Activated B cell treated with CpG ODN at 0.5 μM for 24 hours (primary cell): ENCODE measurements at regions not wholly inside any gene's neighbourhood (a gene's known extent, or its start where the extent isn't known, plus 50 kb on each side); places are given as distances from the start of the nearest gene placed in this dataset.

Experiments
- ATAC-seq: fragments of 200-7000 bp; cut with Tn5 transposase; one replicate; pipeline ENCODE4 v1.10.0; 2021; ENCODE audit warnings: low read depth, mild to moderate bottlenecking, moderate library complexity
- CTCF ChIA-PET: fragments of 350-600 bp; sonication (Branson Sonifier 250); formaldehyde crosslinking; loops from one replicate; lab custom pipeline; 2021; ENCODE audit warnings: antibody characterized with exemption; lab: Charles Lee
- POLR2A ChIA-PET: fragments of 350-600 bp; sonication (Branson Sonifier 250); formaldehyde crosslinking; loops from one replicate; lab custom pipeline; 2021; ENCODE audit warnings: antibody characterized with exemption; lab: Charles Lee
- DNase-seq: peaks from one replicate; pipeline ENCODE4 v3.0.0; 2022
- H3K27ac Mint-ChIP-seq: one replicate; pipeline ENCODE4 v1.8.0; 2020; ENCODE audit warnings: mixed read lengths
- H3K27me3 Mint-ChIP-seq: one replicate; pipeline ENCODE4 v1.8.0; 2021; ENCODE audit warnings: mixed read lengths
- H3K36me3 Mint-ChIP-seq: one replicate; pipeline ENCODE4 v1.8.0; 2021; ENCODE audit warnings: low read depth, mixed read lengths
- H3K4me1 Mint-ChIP-seq: one replicate; pipeline ENCODE4 v1.8.0; 2021; ENCODE audit warnings: mixed read lengths
- H3K4me3 Mint-ChIP-seq: one replicate; pipeline ENCODE4 v1.8.0; 2020; ENCODE audit warnings: mild to moderate bottlenecking, mixed read lengths
- H3K9me3 Mint-ChIP-seq: one replicate; pipeline ENCODE4 v1.8.0; 2020; ENCODE audit warnings: mixed read lengths
- intact Hi-C: fragments of 100-400 bp; cut with micrococcal nuclease; formaldehyde crosslinking; loops from one replicate; pipeline ENCODE4 v1.15.1; 2024
- TF ChIP-seq, protein P1 (sequence below): fragments of 200-600 bp; IDR thresholded peaks from one replicate; pipeline ENCODE4 v1.8.0; 2022; ENCODE audit warnings: antibody characterized with exemption, mild to moderate bottlenecking

DNA sequence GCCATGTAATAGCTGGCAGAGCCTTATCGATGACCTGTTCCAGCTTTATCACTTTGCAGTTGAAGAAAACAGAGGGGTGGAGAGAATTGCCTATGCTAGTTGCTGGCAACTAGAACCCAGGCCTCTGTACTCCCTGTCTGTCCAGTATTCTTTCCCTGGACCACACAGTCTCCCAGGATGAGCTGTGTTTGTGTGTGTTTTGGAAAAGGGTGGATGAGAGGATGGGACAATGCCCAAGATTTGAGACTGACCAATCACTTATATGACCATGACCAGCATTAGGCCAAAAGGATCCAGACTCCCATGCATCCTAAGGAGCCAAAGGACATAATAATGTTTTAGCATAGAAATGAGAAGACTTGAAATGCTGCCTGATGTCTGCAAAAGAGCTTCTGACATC, 102.6 kb downstream of the CD200R1L start:
- no peak overlapping the region for H3K4me3 Mint-ChIP-seq
- H3K27ac Mint-ChIP-seq: no peak overlapping the region
- no peaks in the 10 kb centered on the region for H3K36me3 Mint-ChIP-seq
- ChIA-PET POLR2A (interaction anchor here (0.7 kb wide), 1 partner anchor 224 kb away, joined by 5 read pairs; no protein-coding TSS in a partner anchor), CTCF (interaction anchor here (4.9 kb wide), 1 partner anchor 9 kb away, joined by 39 read pairs; no protein-coding TSS in a partner anchor)
- ATAC-seq (no peak), DNase-seq (no peak)
- no peaks in the 10 kb centered on the region for H3K9me3 Mint-ChIP-seq
- no peaks in the 10 kb centered on the region for H3K27me3 Mint-ChIP-seq
- intact Hi-C loops: no loop called here
- H3K4me1 Mint-ChIP-seq: peaks cover 23% of the 10 kb centered on the region
- TF ChIP-seq, protein P1, sequence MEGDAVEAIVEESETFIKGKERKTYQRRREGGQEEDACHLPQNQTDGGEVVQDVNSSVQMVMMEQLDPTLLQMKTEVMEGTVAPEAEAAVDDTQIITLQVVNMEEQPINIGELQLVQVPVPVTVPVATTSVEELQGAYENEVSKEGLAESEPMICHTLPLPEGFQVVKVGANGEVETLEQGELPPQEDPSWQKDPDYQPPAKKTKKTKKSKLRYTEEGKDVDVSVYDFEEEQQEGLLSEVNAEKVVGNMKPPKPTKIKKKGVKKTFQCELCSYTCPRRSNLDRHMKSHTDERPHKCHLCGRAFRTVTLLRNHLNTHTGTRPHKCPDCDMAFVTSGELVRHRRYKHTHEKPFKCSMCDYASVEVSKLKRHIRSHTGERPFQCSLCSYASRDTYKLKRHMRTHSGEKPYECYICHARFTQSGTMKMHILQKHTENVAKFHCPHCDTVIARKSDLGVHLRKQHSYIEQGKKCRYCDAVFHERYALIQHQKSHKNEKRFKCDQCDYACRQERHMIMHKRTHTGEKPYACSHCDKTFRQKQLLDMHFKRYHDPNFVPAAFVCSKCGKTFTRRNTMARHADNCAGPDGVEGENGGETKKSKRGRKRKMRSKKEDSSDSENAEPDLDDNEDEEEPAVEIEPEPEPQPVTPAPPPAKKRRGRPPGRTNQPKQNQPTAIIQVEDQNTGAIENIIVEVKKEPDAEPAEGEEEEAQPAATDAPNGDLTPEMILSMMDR: no peak

DNA sequence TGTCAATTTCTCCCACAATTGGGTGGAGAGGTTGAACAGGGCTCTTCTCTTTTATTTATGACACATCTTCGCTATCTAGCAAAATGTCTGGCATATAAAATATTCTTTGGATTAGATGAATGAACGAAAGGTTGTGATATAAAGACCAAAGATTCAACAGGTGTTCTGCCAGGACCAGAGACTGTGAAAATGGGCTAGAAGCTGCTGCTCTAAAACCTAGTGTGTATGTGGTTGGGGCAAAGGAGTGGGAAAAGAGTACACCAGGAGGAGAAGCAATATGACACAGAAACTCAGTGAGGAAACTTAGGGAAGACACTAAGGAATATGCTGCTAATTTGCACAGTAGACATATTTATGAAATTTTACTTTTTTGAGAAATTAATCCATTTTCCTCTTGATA, 102.0 kb upstream of the CCDC80 start:
- H3K36me3 Mint-ChIP-seq: no peaks in the 10 kb centered on the region
- peaks cover 20% of the 10 kb centered on the region for H3K4me1 Mint-ChIP-seq
- intact Hi-C loops: no loop called here
- TF ChIP-seq, protein P1: no peak
- no peak overlapping the region for H3K4me3 Mint-ChIP-seq
- POLR2A ChIA-PET: no interaction called here
- CTCF ChIA-PET: no interaction called here
- H3K27me3 Mint-ChIP-seq: no peaks in the 10 kb centered on the region
- H3K9me3 Mint-ChIP-seq: no peaks in the 10 kb centered on the region
- no peak for ATAC-seq
- no peak for DNase-seq
- no peak overlapping the region for H3K27ac Mint-ChIP-seq

DNA sequence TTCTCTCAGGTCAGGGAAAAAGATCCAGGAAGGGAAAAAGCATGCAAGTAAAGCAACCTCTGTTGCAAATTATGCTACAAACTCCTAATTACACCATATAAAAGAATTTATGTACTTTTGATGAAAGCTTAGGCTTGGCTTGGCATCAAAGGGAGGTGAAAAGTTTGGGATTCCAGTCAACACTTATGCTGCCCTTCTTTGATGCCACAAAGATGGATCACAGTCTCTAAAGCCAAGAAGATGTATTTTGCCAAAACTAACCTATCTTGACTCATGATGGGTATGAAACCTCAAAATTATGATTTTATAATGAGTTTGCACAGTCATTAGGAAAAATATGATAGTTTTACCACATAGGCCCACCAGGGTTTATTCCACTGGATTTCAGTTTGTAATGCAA, 101.0 kb upstream of the CCDC80 start:
- ATAC-seq: no peak
- no peak for DNase-seq
- peaks cover 17% of the 10 kb centered on the region for H3K4me1 Mint-ChIP-seq
- no peaks in the 10 kb centered on the region for H3K9me3 Mint-ChIP-seq
- no peak overlapping the region for H3K27ac Mint-ChIP-seq
- ChIA-PET POLR2A (no interaction called here), CTCF (no interaction called here)
- no peaks in the 10 kb centered on the region for H3K36me3 Mint-ChIP-seq
- TF ChIP-seq, protein P1: no peak
- H3K27me3 Mint-ChIP-seq: no peaks in the 10 kb centered on the region
- intact Hi-C loops: no loop called here
- no peak overlapping the region for H3K4me3 Mint-ChIP-seq

DNA sequence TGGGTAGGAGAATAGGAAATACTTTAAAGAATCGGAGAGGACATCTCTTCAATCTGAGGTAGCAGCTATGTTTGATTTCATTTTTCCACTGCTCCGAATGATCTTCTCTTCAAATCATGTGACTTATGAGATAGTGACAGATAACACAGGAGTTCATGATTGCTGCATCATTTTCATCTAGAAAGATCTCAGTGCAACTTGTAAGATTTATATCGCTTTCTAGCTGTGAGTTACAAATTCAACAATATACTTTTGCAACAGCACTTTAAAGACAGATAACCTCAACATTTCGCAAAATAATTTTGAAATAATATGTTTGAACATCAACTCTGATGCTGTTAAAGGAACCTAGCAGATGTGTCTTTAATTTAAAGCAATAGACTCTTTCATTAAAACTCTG, 99.9 kb upstream of the CCDC80 start:
- TF ChIP-seq, protein P1: no peak
- Mint-ChIP-seq H3K27ac (no peak overlapping the region), H3K4me3 (no peak overlapping the region), H3K9me3 (no peaks in the 10 kb centered on the region), H3K27me3 (no peaks in the 10 kb centered on the region), H3K4me1 (peaks cover 26% of the 10 kb centered on the region), H3K36me3 (no peaks in the 10 kb centered on the region)
- ChIA-PET CTCF (interaction anchor here (2.1 to 8.4 kb wide), 2 partner anchors 98 to 238 kb away, joined by 6 to 159 read pairs; no protein-coding TSS in a partner anchor), POLR2A (no interaction called here)
- no peak for ATAC-seq
- no peak for DNase-seq
- intact Hi-C loops: no loop called here

DNA sequence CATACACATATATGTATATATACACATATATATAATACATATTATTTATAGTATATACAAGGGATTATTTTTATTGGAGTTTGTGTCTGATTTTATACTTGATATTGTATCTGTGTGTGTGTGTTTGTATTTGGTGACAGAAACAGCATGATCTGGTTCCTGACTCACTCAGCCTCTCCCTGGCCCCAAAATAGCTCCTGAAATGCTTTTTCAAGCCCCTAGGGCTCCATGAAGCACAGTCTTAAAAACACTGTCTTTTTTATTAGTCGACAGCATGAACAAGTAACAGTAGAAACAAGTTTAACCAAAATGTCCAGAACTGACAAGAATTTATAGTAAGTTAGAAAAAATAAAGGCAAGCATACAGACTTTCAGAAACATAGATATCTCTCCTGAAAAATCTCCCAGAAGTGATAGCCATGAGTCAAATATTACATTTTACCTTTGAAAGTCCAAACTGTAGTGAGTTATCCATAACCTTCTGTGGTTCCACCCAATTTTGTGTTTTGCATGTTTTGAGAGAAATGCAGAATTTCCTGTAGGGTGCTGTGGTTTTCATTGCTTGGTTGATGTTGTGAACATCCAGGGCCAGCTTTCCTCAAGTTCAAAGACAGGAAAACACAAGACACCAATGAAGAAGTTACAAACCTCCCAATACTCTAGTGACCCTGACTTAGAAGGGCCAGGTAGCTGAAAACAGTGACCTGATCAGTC, 98.5 kb upstream of the CCDC80 start:
- Mint-ChIP-seq H3K27me3 (no peaks in the 10 kb centered on the region), H3K4me3 (no peak overlapping the region), H3K36me3 (no peaks in the 10 kb centered on the region), H3K4me1 (peaks cover 35% of the 10 kb centered on the region), H3K27ac (no peak overlapping the region), H3K9me3 (no peaks in the 10 kb centered on the region)
- ChIA-PET POLR2A (no interaction called here), CTCF (interaction anchor here (2.1 to 8.4 kb wide), 2 partner anchors 97 to 240 kb away, joined by 6 to 159 read pairs; no protein-coding TSS in a partner anchor)
- TF ChIP-seq, protein P1: no peak
- DNase-seq: no peak
- intact Hi-C loops: no loop called here
- ATAC-seq: no peak
